ENCODE measurements at regions not wholly inside any gene's neighbourhood (a gene's known extent, or its start where the extent isn't known, plus 50 kb on each side); places are given as distances from the start of the nearest gene placed in this dataset.

GRCh38 chr12:46560874-46561273 lies 188.3 kb upstream of the SLC38A2 start:
- 97% methylated on average over 1 of the region's 1 CpG for WGBS (ENCODE audit: missing lambda C conversion rate)
- Histone ChIP-seq H3K4me3 (no peak overlapping the region), H3K27ac (peak overlapping the region; percentile 84 to 86; a peak in 5 of 6 replicates), H3K4me2 (no peak overlapping the region), H3K4me1 (peaks cover 47% of the 10 kb centered on the region), H3K9me3 (peaks cover 21% of the 10 kb centered on the region)
- no peak for ATAC-seq
- CTCF ChIA-PET, result interaction anchor here (1.2 to 1.8 kb wide), 2 partner anchors 12 to 108 kb away, joined by 3 read pairs; no protein-coding TSS in a partner anchor
- no peak for FAIRE-seq
- POLR2A ChIA-PET, result no interaction called here
- TF ChIP-seq JUNB (IDR thresholded peaks at IDR 0.05) (no peak), RFX5 (IDR thresholded peaks at IDR 0.05) (no peak)
- no peak for DNase-seq (ENCODE audit: low read depth in 1 of 2, low spot score in 1 of 2)

GRCh38 chr12:46560089-46560488 lies 187.5 kb upstream of the SLC38A2 start:
- POLR2A ChIA-PET, result no interaction called here
- peaks cover 55% of the 10 kb centered on the region for H3K4me1 ChIP-seq
- DNase-seq (ENCODE audit: low read depth in 1 of 2, low spot score in 1 of 2), result no peak

GRCh38 chr12:46559311-46559710 lies 186.7 kb upstream of the SLC38A2 start:
- FAIRE-seq (no peak), ATAC-seq (no peak), DNase-seq (ENCODE audit: low read depth in 1 of 2, low spot score in 1 of 2) (no peak)
- CTCF ChIA-PET, result interaction anchor here (1.0 kb wide), 1 partner anchor 115 kb away, joined by 3 read pairs; no protein-coding TSS in a partner anchor
- peaks cover 60% of the 10 kb centered on the region for H3K4me1 ChIP-seq
- no peak overlapping the region for H3K4me2 ChIP-seq
- TF ChIP-seq RAD21 (conservative IDR thresholded peaks at IDR 0.05 in 1 of 2, IDR thresholded peaks at IDR 0.05 in 1 of 2) (no peak), HOXB13 (CRISPR knock-in tag; IDR thresholded peaks at IDR 0.05; ENCODE audit: low read depth) (no peak), ZSCAN20 (CRISPR knock-in tag; IDR thresholded peaks at IDR 0.05) (no peak), RCOR1 (IDR thresholded peaks at IDR 0.05; ENCODE audit: low read depth, low read length) (no peak), EHF (CRISPR knock-in tag; IDR thresholded peaks at IDR 0.05) (no peak), HES2 (IDR thresholded peaks at IDR 0.05) (no peak), USF2 (IDR thresholded peaks at IDR 0.05) (no peak), CHD4 (IDR thresholded peaks at IDR 0.05; ENCODE audit: borderline replicate concordance) (no peak), CHD2 (IDR thresholded peaks at IDR 0.05; ENCODE audit: low read length, partially characterized antibody) (no peak), MAFK (IDR thresholded peaks at IDR 0.05; ENCODE audit: partially characterized antibody) (no peak), FOXS1 (CRISPR knock-in tag; IDR thresholded peaks at IDR 0.05) (no peak), ATOH8 (CRISPR knock-in tag; IDR thresholded peaks at IDR 0.05; ENCODE audit: low read depth) (no peak), CBX2 (IDR thresholded peaks at IDR 0.05; ENCODE audit: borderline replicate concordance, low read depth) (no peak), CEBPB (IDR thresholded peaks at IDR 0.05) (no peak), RARB (CRISPR knock-in tag; IDR thresholded peaks at IDR 0.05) (no peak), ZFP36 (IDR thresholded peaks at IDR 0.05; ENCODE audit: borderline replicate concordance, partially characterized antibody) (no peak), MAX (IDR thresholded peaks at IDR 0.05) (no peak), CTCF (IDR thresholded peaks at IDR 0.05) (no peak)
- WGBS (ENCODE audit: missing lambda C conversion rate), result 91% methylated on average over 5 of the region's 5 CpGs
- H3K9me3 ChIP-seq, result peaks cover 5% of the 10 kb centered on the region; the same call in 2 of the 3 replicates
- peak overlapping the region; percentile 47 to 84; a peak in 3 of 6 replicates for H3K27ac ChIP-seq
- POLR2A ChIA-PET, result no interaction called here
- no peak overlapping the region for H3K4me3 ChIP-seq

More at GRCh38 chr12:46560089-46560488, 187.5 kb upstream of the SLC38A2 start:
- Histone ChIP-seq H3K27ac (peak overlapping the region; percentile 73 to 84; a peak in 5 of 6 replicates), H3K4me3 (no peak overlapping the region), H3K4me2 (no peak overlapping the region), H3K9me3 (peaks cover 13% of the 10 kb centered on the region; the same call in 2 of the 3 replicates)
- 91% methylated on average over 2 of the region's 2 CpGs for WGBS (ENCODE audit: missing lambda C conversion rate)
- CTCF ChIA-PET, result no interaction called here
- FAIRE-seq, result no peak
- TF ChIP-seq POLR2AphosphoS2 (conservative IDR thresholded peaks at IDR 0.05; ENCODE audit: low read length) (no peak), CBX8 (IDR thresholded peaks at IDR 0.05) (no peak), MAZ (IDR thresholded peaks at IDR 0.05; ENCODE audit: borderline replicate concordance, low read depth, low read length) (no peak), HDAC2 (IDR thresholded peaks at IDR 0.05) (no peak), CHD4 (IDR thresholded peaks at IDR 0.05; ENCODE audit: borderline replicate concordance) (no peak), USF2 (IDR thresholded peaks at IDR 0.05) (no peak), EHF (CRISPR knock-in tag; IDR thresholded peaks at IDR 0.05) (no peak), MAX (IDR thresholded peaks at IDR 0.05) (no peak), E2F6 (IDR thresholded peaks at IDR 0.05; ENCODE audit: borderline replicate concordance, low read depth) (no peak)
- ATAC-seq, result no peak

Data from A549 (cell line).